GM18867 (cell line): ENCODE measurements at regions not wholly inside any gene's neighbourhood (a gene's known extent, or its start where the extent isn't known, plus 50 kb on each side); places are given as distances from the start of the nearest gene placed in this dataset.

Experiments used
- ATAC-seq: cut with Tn5 transposase; IDR thresholded peaks from one replicate; pipeline ENCODE4 v1.9.1; 2021; ENCODE audit warnings: mild to moderate bottlenecking, moderate library complexity; ENCODE audit not compliant: unreplicated experiment

DNA sequence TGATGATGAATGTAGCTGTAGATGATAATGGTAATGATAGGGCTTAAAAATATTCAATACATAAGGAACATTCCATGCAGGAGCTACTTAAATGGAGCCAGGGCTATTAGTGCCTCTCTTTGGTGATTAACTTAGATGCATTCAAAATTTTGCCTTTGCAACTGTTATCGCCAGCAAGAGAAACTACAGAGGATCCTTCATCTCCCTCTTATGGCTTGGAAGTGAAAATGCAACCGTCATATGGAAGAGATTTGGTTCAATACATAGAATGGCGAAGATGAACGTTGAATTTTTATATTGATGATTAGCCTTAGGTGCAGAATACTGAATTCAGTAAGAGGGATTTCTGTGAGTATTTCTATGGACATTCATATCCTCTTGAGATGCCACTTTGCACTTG lies 134.5 kb upstream of the NLGN4X start:
- no peak for ATAC-seq

DNA sequence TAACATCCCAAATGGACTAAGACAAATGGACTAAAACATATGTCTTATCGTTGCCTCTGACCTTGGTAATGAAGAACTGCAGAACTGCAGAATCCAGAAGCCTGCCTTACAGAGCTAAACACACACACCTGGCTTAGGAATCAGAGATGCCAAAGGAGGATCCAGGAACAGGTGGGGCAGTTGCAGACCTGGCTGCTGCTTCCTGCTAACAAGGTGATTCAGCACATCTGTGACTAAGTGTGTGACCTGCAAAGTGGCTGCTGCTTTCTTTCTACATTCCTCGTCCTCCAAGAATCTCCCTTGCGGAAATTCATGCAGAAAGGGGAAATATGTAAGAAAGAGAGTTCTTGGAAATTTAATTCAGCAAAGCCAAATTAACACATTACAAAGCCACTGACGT lies 96.8 kb upstream of the NLGN4X start:
- no peak for ATAC-seq

DNA sequence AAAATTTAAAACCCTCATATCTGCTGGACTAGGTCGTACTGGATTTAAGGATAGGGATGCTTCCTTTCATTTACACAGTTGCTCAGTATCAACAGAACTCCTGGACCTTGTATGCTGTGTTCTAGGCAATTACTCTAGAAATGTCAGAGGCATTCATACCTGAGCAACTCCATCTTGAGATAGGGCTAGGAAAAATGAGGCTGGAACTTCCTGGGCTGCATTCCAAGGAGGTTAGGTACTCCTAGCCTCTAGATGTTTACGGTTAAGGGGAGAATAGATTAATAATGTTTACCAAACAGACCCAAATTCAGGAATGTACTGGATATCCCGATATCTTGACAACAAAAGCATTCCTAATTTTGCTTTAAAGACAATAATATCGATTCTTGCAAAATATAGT lies 84.7 kb upstream of the NLGN4X start:
- ATAC-seq, result no peak

DNA sequence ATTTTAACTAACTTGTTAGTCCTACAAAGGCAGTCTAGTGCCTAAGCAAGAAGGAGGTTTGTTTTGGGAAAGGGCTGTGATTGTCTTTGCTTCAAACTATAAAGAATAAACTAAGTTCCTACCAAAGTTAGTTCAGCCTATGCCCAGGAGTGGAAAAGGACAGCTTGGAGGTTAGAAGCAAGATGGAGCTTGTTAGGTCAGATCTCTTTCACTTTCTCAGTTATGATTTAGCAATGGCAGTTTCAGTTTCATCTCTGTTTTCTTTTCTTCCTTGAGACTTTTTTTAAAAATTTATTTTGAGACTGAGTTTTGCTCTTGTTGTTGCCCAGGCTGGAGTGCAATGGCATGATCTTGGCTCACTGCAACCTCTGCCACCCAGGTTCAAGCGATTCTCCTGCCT lies 82.9 kb upstream of the NLGN4X start:
- peak; percentile 83 for ATAC-seq

DNA sequence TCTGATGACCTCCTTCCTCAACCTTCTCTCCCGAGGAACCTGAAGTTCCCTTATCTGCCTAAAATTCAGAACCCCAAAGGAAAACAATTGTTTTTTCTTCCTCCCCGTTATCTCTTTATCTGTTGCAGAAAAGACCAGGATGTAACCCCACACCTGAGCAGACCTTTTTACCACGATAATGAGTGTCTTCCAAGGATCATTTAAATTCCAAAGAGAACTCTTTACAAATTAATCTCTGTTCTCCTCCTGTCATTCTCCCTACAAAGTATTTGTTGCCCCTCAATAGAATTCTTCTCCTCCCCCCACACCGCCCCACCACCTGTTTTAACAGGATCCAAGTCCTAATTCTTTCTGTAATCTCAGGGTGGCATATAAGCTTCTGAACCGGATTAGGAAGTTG lies 78.5 kb upstream of the NLGN4X start:
- ATAC-seq, result no peak

DNA sequence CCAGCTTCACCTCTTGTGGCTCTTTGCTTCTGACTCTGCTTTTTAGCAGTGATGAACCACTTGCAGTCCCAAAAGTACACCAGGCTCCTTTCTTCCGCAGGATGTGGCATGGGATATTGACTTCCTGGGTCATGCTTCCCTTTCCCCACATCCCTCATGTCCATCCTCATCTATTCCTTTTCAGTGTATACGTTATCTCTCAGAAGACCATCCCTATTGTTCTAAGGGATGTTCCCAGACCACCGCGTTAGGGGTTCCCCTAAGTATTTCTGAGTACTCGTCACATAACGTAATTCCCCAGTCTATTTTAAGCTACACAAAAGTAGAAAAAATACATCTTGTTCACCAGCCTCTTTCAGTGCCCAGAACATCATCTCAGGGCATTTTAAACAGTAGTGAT lies 71.1 kb upstream of the NLGN4X start:
- ATAC-seq, result peak; percentile 45

DNA sequence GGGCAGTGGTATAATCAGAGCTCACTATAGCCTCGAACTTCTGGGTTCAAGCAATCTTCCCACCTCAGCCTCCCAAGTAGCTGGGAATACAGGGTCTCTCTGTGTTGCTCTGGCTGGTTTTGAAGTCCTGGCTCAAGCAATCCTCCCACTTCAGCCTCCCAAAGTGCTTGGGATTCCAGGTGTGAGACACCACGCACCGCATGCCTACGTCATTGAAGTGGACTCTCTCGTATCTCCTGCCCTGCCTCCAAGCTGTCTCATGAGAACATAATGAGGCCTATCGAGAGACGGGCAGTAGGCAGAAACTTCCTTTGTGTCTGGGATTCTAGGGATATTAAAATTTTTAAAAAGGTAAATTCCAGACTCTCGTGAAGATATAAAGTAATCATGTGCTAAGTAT lies 65.0 kb upstream of the NLGN4X start:
- no peak for ATAC-seq

DNA sequence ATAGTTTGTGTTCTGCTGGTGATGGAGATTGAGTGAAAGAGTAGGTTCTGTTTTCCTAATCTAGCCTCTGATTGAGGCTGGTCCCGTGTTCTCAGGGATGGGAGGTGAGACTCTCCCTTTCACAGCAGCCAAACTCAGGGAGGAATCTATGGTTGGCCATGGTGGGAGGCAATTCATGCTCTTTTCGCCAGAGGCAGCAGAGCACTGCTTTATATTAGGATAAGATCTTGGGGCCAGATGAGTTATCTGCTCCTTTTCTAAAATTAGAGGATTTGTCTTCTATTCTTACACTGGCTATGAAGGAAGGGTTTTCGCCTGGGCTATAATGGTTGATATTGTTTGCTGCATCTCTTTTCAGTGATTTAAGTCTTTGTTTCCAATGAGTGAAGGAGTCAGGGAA lies 63.9 kb upstream of the NLGN4X start:
- no peak for ATAC-seq

DNA sequence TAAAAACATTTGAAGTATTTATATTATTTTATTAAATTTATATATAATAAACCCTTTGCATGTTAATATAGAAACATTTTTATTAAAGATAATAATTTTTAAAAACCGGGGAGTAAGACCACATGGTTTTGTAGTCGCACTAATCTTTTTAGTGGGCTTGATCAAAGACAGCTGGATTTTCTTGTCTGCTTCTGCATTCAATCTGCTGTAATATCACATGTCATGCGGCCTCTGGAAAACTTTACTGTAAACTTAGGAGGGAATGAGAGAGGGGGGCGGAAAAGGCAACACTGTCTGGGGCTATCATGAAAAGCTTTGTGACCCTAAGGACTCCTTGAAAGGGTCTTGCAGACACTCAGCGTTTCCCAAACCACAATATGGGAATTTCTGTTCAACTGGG lies 62.8 kb upstream of the NLGN4X start:
- ATAC-seq, result no peak

DNA sequence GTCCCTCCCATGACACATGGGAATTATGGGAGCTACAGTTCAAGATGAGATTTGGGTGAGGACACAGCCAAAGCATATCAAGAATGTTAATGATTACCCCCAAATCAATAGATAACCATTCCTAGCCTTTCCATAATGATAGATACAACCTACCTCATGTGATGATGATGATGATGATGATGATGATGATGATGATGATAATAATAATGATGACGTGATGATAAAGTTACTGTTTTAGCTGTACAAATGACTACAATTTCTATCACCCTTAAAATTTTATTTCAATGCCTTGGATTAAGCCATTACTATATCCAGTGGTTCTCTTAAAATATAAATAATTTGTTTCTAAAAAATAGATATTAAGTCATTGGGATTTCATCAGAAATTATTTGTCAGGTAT lies 55.2 kb upstream of the NLGN4X start:
- no peak for ATAC-seq

DNA sequence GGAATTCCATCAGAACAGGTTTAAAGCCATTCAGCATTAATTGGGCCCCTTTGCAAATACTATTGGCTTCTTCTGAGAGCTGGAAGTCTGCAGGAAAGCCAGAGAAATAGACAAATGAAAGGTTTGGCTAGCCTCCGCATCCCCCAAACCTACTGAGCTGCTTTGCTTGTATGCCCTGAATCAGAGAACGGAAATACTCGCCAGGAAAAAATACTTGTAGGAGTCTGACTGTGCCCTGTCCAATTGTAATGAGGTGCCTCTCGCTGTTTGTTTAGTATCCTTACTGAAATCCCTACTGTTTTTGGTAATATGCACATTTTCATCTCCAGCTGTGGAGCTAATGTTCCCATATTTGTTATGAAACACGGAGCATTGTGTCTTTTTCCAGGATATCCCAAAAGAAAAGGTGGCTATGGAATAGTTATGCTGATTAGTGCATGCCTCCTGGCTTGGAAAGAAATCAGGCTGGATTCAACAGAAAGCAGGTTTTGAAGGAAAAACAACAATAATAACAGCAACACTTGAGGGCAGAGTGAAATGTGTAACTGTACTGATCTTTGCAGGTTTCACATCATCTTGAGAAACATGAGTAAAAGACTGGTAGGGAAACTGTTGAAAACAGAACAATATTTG lies 50.7 kb upstream of the NLGN4X start:
- no peak for ATAC-seq
